ENCODE measurements at regions not wholly inside any gene's neighbourhood (a gene's known extent, or its start where the extent isn't known, plus 50 kb on each side); places are given as distances from the start of the nearest gene placed in this dataset.
"Not testable (repeated sequence)": the region's sequence is repeated elsewhere in the genome, so short reads cannot be mapped to it uniquely, and the experiment has no call there.

- TF ChIP-seq EP300 (IDR thresholded peaks at IDR 0.05) (no peak), CTCF (IDR thresholded peaks at IDR 0.05) (no peak), POLR2A (IDR thresholded peaks at IDR 0.05) (no peak)
- no peaks in the 10 kb centered on the region for H3K36me3 ChIP-seq
- no peak overlapping the region for H3K4me3 ChIP-seq
- DNase-seq (ENCODE audit: low spot score in 2 of 2), result no peak
- H3K27ac ChIP-seq, result peak overlapping the region in 1 of 4 donors; percentile 36
- H3K27me3 ChIP-seq, result no peaks in the 10 kb centered on the region
- no peaks in the 10 kb centered on the region for H3K9me3 ChIP-seq
- WGBS, 2 donors, result 80 to 88% methylated on average over 3 of the region's 3 CpGs
- H3K4me1 ChIP-seq, result no peaks in the 10 kb centered on the region
Observed at GRCh38 chrX:13955975-13956374, 73.7 kb downstream of the GEMIN8 start.

GRCh38 chrX:13955095-13955647 is 74.5 kb downstream of the GEMIN8 start:
- peak overlapping the region in 2 of 4 donors; percentile 56 to 69 for H3K27ac ChIP-seq
- no peaks in the 10 kb centered on the region for H3K9me3 ChIP-seq
- TF ChIP-seq EP300 (IDR thresholded peaks at IDR 0.05), result no peak
- no peaks in the 10 kb centered on the region for H3K4me1 ChIP-seq
- DNase-seq (ENCODE audit: low spot score in 2 of 2), result no peak
- 46 to 47% methylated on average over 4 to 6 of the region's 6 CpGs for WGBS, 2 donors
- no peak overlapping the region for H3K4me3 ChIP-seq
- no peaks in the 10 kb centered on the region for H3K27me3 ChIP-seq
- no peaks in the 10 kb centered on the region for H3K36me3 ChIP-seq

GRCh38 chrX:13952581-13952980 is 77.1 kb downstream of the GEMIN8 start:
- Histone ChIP-seq H3K27ac (no peak overlapping the region), H3K27me3 (no peaks in the 10 kb centered on the region), H3K9me3 (no peaks in the 10 kb centered on the region), H3K4me1 (no peaks in the 10 kb centered on the region), H3K36me3 (no peaks in the 10 kb centered on the region), H3K4me3 (no peak overlapping the region)
- TF ChIP-seq CTCF (IDR thresholded peaks at IDR 0.05), result no peak
- TF ChIP-seq POLR2A (IDR thresholded peaks at IDR 0.05), result no peak
- TF ChIP-seq EP300 (IDR thresholded peaks at IDR 0.05), result no peak
- DNase-seq (ENCODE audit: low spot score in 2 of 2), result no peak
- WGBS, 2 donors, result 70 to 75% methylated on average over 5 of the region's 5 CpGs

- not testable (repeated sequence) for H3K36me3 ChIP-seq; H3K4me3 ChIP-seq; H3K4me1 ChIP-seq; H3K27me3 ChIP-seq; DNase-seq (ENCODE audit: low spot score in 2 of 2); H3K9me3 ChIP-seq; H3K27ac ChIP-seq
- WGBS, 2 donors, result 94 to 100% methylated on average over 6 of the region's 6 CpGs
Observed at GRCh38 chrX:13946223-13946622, 83.5 kb downstream of the GEMIN8 start.

- WGBS, 2 donors, result 100% methylated on average over 1 of the region's 3 CpGs; no CpG with 5 or more reads in 1 of the 2 donors
- not testable (repeated sequence) for H3K27ac ChIP-seq
Observed at GRCh38 chrX:13945787-13946186, 83.9 kb downstream of the GEMIN8 start.

GRCh38 chrX:13940671-13941070 is 89.0 kb downstream of the GEMIN8 start:
- no peaks in the 10 kb centered on the region for H3K9me3 ChIP-seq
- no peak for DNase-seq (ENCODE audit: low spot score in 2 of 2)
- no peak for TF ChIP-seq EP300 (IDR thresholded peaks at IDR 0.05)
- TF ChIP-seq POLR2A (IDR thresholded peaks at IDR 0.05), result no peak
- no peak for TF ChIP-seq CTCF (IDR thresholded peaks at IDR 0.05)
- peaks cover 0 to 12% (median 0%) of the 10 kb centered on the region in 4 donors for H3K4me1 ChIP-seq
- H3K36me3 ChIP-seq, result no peaks in the 10 kb centered on the region
- H3K27me3 ChIP-seq, result peaks cover 0 to 15% of the 10 kb centered on the region in 2 donors
- WGBS, 2 donors, result 59 to 74% methylated on average over 2 of the region's 2 CpGs
- H3K27ac ChIP-seq, result peak overlapping the region in 1 of 4 donors; percentile 38
- no peak overlapping the region for H3K4me3 ChIP-seq

More at GRCh38 chrX:13945787-13946186, 83.9 kb downstream of the GEMIN8 start:
- DNase-seq (ENCODE audit: low spot score in 2 of 2); H3K27me3 ChIP-seq; H3K36me3 ChIP-seq; H3K9me3 ChIP-seq; H3K4me1 ChIP-seq; H3K4me3 ChIP-seq: not testable (repeated sequence)
